ENCODE measurements at regions not wholly inside any gene's neighbourhood (a gene's known extent, or its start where the extent isn't known, plus 50 kb on each side); places are given as distances from the start of the nearest gene placed in this dataset.

- TF ChIP-seq CTCF (IDR thresholded peaks at IDR 0.05 in 8 of 11, conservative IDR thresholded peaks at IDR 0.05 in 3 of 11) (no peak), POLR2A (IDR thresholded peaks at IDR 0.05) (no peak)
Observed at GRCh38 chr15:66872405-66872804, 170.4 kb downstream of the SMAD6 start.

Data from spleen (tissue), 7 donors.